Heart left ventricle (tissue), 13 donors: ENCODE measurements at regions not wholly inside any gene's neighbourhood (a gene's known extent, or its start where the extent isn't known, plus 50 kb on each side); places are given as distances from the start of the nearest gene placed in this dataset.

Experiments used
- POLR2A ChIP-seq, 2 donors: fragments of 450-650 bp; IDR thresholded peaks; one replicate each; pipeline ENCODE4 v1.6.1; 2017; ENCODE audit warnings: antibody characterized with exemption in 2 of 2, mild to moderate bottlenecking in 2 of 2, moderate library complexity in 2 of 2
- TF ChIP-seq, protein P1 (sequence below), 12 donors: fragments of 200-600 bp; sonication (generic) in 4 of 12; IDR thresholded peaks; one replicate each; pipeline versions ENCODE4 v1.5.0 to v1.8.0; 2018 to 2022; ENCODE audit warnings: antibody characterized with exemption in 12 of 12, mild to moderate bottlenecking in 5 of 12
- donor health status: ischemic (EF 13 %, LVEDD 7.1; RV severe dilation, severe dysfunction).
- donor health status: DM: no; HTN: yes; CAD: no.
- donor health status: DM: no; HTN: no; CAD: no.
- donor health status: ischemic (EF 25% LVEDD 6.9; RV normal size, moderate dysfunction).
- donor health status: ischemic (EF 25% LVEDD 5.7; RV mildly dilated, moderate dysfunction).
- donor health status: ischemic (EF 35%, LVEDD 5.7; RV mildly dilated, moderate dysfunction).
- donor health status: nonischemic (EF 11% LVEDD 7.7; RV severe dilation, severe dysfunction).
- donor health status: DM: yes; HTN: yes; CAD: no.
- donor health status: PGD.
- donor health status: ischemic (EF 29% LVEDD 5.4; RV normal size, mild dysfunction).
- donor health status: nonischemic (EF 23%, LVEDD 6.1; RV moderate dilation, normal function).

DNA sequence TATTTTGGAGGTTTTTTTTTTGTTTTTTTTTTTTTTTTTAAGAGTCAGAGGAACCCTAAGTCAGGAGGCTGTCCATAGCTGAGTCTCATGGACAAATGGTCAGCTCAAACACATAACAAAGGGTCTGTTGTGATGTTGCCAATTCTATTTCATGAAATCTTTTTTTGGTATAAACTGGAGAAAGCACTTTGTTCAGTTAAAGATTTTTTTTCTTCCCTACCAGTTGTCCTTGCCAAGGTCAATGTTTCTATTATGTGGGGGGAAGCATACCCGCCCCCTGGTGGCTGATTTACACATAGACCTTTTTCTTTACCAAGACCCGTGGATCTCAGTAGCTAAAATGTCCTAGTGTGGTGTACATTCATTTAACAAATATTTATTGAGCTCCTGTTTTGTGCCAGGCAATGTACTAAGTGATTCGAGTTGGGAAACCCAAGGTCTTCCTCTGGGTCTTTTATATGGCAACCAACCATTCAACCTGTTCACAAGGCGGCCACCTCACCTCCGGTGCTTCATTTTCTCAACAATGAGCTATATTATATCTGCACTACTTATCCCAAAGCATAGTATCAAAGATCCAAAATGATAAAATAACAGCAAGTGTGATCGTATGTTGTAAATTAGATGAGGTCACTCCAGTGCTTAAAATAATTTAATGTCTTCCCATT is 214.5 kb downstream of the PAH start:
- no peak for TF ChIP-seq POLR2A (IDR thresholded peaks at IDR 0.05)
- TF ChIP-seq, protein P1, sequence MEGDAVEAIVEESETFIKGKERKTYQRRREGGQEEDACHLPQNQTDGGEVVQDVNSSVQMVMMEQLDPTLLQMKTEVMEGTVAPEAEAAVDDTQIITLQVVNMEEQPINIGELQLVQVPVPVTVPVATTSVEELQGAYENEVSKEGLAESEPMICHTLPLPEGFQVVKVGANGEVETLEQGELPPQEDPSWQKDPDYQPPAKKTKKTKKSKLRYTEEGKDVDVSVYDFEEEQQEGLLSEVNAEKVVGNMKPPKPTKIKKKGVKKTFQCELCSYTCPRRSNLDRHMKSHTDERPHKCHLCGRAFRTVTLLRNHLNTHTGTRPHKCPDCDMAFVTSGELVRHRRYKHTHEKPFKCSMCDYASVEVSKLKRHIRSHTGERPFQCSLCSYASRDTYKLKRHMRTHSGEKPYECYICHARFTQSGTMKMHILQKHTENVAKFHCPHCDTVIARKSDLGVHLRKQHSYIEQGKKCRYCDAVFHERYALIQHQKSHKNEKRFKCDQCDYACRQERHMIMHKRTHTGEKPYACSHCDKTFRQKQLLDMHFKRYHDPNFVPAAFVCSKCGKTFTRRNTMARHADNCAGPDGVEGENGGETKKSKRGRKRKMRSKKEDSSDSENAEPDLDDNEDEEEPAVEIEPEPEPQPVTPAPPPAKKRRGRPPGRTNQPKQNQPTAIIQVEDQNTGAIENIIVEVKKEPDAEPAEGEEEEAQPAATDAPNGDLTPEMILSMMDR (IDR thresholded peaks at IDR 0.05), result peak; percentile 22 to 70 (median 50)
